Astrocyte of the spinal cord (primary cell): ENCODE measurements at regions not wholly inside any gene's neighbourhood (a gene's known extent, or its start where the extent isn't known, plus 50 kb on each side); places are given as distances from the start of the nearest gene placed in this dataset.

Experiments
- DNase-seq: peaks from one replicate; pipeline ENCODE4 v3.0.0; 2011; ENCODE audit warnings: low read depth, low spot score
- H3K4me3 ChIP-seq: 2 replicates; pipeline ENCODE4 v1.5.1; 2011; ENCODE audit warnings: low read depth, mild to moderate bottlenecking, low read length, moderate library complexity
- CTCF ChIP-seq: IDR thresholded peaks from 2 replicates; pipeline ENCODE4 v1.5.1; 2012; ENCODE audit warnings: low read depth, mild to moderate bottlenecking, low read length, inconsistent platforms
- in situ Hi-C: cut with HindIII; loops from 2 replicates; pipeline ENCODE4 v1.10.0; 2017; ENCODE audit warnings: low sequenced_read_pairs

DNA sequence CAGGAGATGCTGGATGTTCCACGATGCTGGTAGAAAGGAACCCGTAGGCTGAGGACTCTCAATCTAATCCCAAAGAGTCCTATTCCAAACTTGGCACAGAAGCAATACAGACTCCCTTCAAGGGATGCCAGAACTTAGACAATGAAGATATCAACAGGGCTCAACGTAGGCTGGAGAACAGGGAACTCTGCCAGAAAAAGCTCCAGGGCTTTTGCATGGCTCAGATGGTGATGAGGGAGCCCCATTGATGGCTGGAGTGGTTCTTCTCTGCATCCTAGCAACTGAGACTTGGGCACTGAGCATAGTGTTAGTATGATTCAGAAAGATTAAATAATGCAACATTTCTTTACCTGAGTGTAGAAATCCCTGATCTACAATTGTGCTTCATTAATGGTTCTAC lies 117.2 kb upstream of the NCK2 start:
- in situ Hi-C loops: no loop called here
- TF ChIP-seq CTCF: no peak
- DNase-seq: no peak
- no peak overlapping the region for H3K4me3 ChIP-seq

- in situ Hi-C loops: no loop called here
- TF ChIP-seq CTCF: no peak
- no peak for DNase-seq
Measured at GRCh38 chr2:105626966-105627340, 117.8 kb upstream of the NCK2 start.

GRCh38 chr2:105626212-105626965 lies 118.3 kb upstream of the NCK2 start:
- no peak for TF ChIP-seq CTCF
- in situ Hi-C loops: no loop called here
- no peak for DNase-seq
- H3K4me3 ChIP-seq: no peak overlapping the region

More at GRCh38 chr2:105626966-105627340, 117.8 kb upstream of the NCK2 start:
- H3K4me3 ChIP-seq: no peak overlapping the region

DNA sequence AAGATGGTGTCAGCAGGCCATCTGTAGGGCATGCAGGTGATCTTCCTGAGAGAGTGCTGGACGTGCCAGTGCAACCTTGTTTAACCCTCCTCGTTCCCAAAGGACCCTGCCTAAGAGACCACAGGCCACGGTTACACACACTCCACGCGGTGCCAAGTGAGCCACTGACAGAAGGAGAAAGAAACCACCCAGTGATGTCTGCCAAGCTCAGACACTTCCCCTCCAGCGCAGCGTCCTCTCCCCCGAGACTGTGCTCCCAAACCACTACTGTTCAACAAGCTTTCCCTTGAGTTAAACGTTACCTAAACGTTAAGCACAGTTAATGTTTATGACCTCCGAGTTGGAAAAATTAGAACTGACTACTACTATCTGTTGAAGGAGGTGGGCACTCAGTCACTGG lies 119.1 kb upstream of the NCK2 start:
- no peak for TF ChIP-seq CTCF
- no peak overlapping the region for H3K4me3 ChIP-seq
- in situ Hi-C loops: no loop called here
- DNase-seq: no peak

DNA sequence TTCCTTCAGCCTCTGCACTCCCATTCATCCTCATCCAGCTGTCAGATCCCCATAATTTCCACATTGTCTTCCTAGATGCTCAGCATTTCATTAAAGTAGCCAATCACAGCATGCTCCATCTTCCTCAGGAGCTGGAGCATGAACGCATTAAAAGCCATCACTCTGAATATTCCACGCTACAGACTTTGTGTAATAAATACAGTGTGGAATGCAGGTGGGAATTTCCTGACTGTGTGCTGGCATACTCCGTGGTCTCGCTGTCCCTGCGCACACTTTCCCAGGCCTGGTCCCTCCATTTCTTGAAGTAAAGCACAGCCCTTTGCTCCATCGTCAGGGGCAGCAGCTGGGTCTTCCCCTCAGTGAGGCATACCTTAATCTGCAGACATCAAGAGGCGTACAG lies 123.7 kb upstream of the NCK2 start:
- in situ Hi-C loops: no loop called here
- TF ChIP-seq CTCF: no peak
- no peak for DNase-seq
- no peak overlapping the region for H3K4me3 ChIP-seq

DNA sequence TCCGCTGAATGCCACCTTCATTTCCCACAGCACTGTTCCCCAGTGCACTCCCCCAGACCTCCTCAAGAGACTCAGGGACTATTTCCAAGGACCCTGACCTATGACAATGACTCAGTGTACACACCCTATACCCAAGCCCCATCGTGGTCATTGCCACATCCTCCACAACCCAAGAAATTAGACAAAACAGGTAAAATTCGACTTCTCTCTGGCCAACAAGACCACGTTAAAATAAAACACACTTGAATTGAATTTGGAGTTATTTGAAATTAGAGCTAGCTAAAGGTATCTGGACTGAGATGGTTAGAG lies 126.4 kb upstream of the NCK2 start:
- in situ Hi-C loops: no loop called here
- TF ChIP-seq CTCF: no peak
- H3K4me3 ChIP-seq: no peak overlapping the region
- DNase-seq: no peak
